ENCODE measurements at regions not wholly inside any gene's neighbourhood (a gene's known extent, or its start where the extent isn't known, plus 50 kb on each side); places are given as distances from the start of the nearest gene placed in this dataset.

GRCh38 chrX:68918202-68918601 lies 89.4 kb downstream of the EFNB1 start:
- no peak for DNase-seq

GRCh38 chrX:68917799-68918198 lies 89.0 kb downstream of the EFNB1 start:
- no peak for DNase-seq

- DNase-seq = no peak
Measured at GRCh38 chrX:68916891-68917290, 88.1 kb downstream of the EFNB1 start.

- DNase-seq = no peak
Measured at GRCh38 chrX:68915778-68916177, 87.0 kb downstream of the EFNB1 start.

- DNase-seq = no peak
Measured at GRCh38 chrX:68914479-68914946, 85.7 kb downstream of the EFNB1 start.

- DNase-seq = no peak
Measured at GRCh38 chrX:68913249-68913547, 84.4 kb downstream of the EFNB1 start.

GRCh38 chrX:68912113-68912512 lies 83.3 kb downstream of the EFNB1 start:
- DNase-seq = no peak

- no peak for DNase-seq
Measured at GRCh38 chrX:68910731-68911428, 82.1 kb downstream of the EFNB1 start.

- DNase-seq = no peak
Measured at GRCh38 chrX:68909945-68910344, 81.1 kb downstream of the EFNB1 start.

GRCh38 chrX:68908071-68908470 lies 79.2 kb downstream of the EFNB1 start:
- DNase-seq = no peak

- DNase-seq = no peak
Measured at GRCh38 chrX:68902706-68903504, 74.1 kb downstream of the EFNB1 start.

GRCh38 chrX:68901519-68901918 lies 72.7 kb downstream of the EFNB1 start:
- no peak for DNase-seq

- DNase-seq = no peak
Measured at GRCh38 chrX:68898598-68898997, 69.8 kb downstream of the EFNB1 start.

GRCh38 chrX:68897118-68897945 lies 68.5 kb downstream of the EFNB1 start:
- DNase-seq = no peak

- no peak for DNase-seq
Measured at GRCh38 chrX:68896581-68896980, 67.8 kb downstream of the EFNB1 start.

GRCh38 chrX:68895778-68896177 lies 67.0 kb downstream of the EFNB1 start:
- DNase-seq = no peak

GRCh38 chrX:68895341-68895755 lies 66.5 kb downstream of the EFNB1 start:
- peak in 1 of 2 experiments; percentile 4 for DNase-seq

- peak in 1 of 2 experiments; percentile 41 for DNase-seq
Measured at GRCh38 chrX:68894513-68895340, 65.9 kb downstream of the EFNB1 start.

GRCh38 chrX:68894142-68894512 lies 65.3 kb downstream of the EFNB1 start:
- DNase-seq = no peak

- DNase-seq = no peak
Measured at GRCh38 chrX:68892651-68893050, 63.8 kb downstream of the EFNB1 start.

- no peak for DNase-seq
Measured at GRCh38 chrX:68892134-68892533, 63.3 kb downstream of the EFNB1 start.

Data from NCI-H526 (cell line).